ENCODE measurements at regions not wholly inside any gene's neighbourhood (a gene's known extent, or its start where the extent isn't known, plus 50 kb on each side); places are given as distances from the start of the nearest gene placed in this dataset.

- ATAC-seq (no peak), DNase-seq (ENCODE audit: low read depth, low spot score) (no peak)
- in situ Hi-C loops (cut with HindIII; ENCODE audit: low pct_unique_long_range_greater_than_20kb, low sequenced_read_pairs): no loop called here
- intact Hi-C loops (cut with micrococcal nuclease; ENCODE audit: unreplicated experiment): no loop called here
- CTCF ChIA-PET: no interaction called here
- POLR2A ChIA-PET: interaction anchor here (0.7 kb wide), 1 partner anchor 462 kb away, joined by 5 read pairs; no protein-coding TSS in a partner anchor
- Histone ChIP-seq H3K36me3 (ENCODE audit: control insufficient read depth, insufficient read depth, low read length) (no peaks in the 10 kb centered on the region), H3K27me3 (ENCODE audit: control insufficient read depth, insufficient read depth, low read length) (no peaks in the 10 kb centered on the region), H3K4me1 (ENCODE audit: control insufficient read depth, insufficient read depth, low read length) (no peaks in the 10 kb centered on the region), H3K9me3 (ENCODE audit: control insufficient read depth, insufficient read depth, low read depth, low read length) (no peaks in the 10 kb centered on the region), H3K4me3 (ENCODE audit: low read depth in 2 of 2, low read length in 2 of 2) (no peak overlapping the region), H3K27ac (ENCODE audit: low read length) (no peak overlapping the region)
- TF ChIP-seq SIN3A (IDR thresholded peaks at IDR 0.05; ENCODE audit: borderline replicate concordance, insufficient read depth, low read depth, low read length): no peak
- TF ChIP-seq TCF7L2 (IDR thresholded peaks at IDR 0.05; ENCODE audit: low read depth, low read length): no peak
- no peak for TF ChIP-seq REST (IDR thresholded peaks at IDR 0.05; ENCODE audit: insufficient read depth in 1 of 2, low read depth in 2 of 2, low read length in 1 of 2)
- no peak for TF ChIP-seq CTCF (IDR thresholded peaks at IDR 0.05)
- TF ChIP-seq POLR2AphosphoS5 (IDR thresholded peaks at IDR 0.05; ENCODE audit: low read depth, low read length): no peak
- BruUV-seq (replicated peaks): no TSS peak
Measured at GRCh38 chr9:81317223-81317622, 372.1 kb downstream of the TLE1 start.

GRCh38 chr9:81314490-81314889 is 374.9 kb downstream of the TLE1 start:
- intact Hi-C loops (cut with micrococcal nuclease; ENCODE audit: unreplicated experiment): no loop called here
- DNase-seq (ENCODE audit: low read depth, low spot score) (no peak), ATAC-seq (no peak)

More at GRCh38 chr9:81314490-81314889, 374.9 kb downstream of the TLE1 start:
- Histone ChIP-seq H3K9me3 (ENCODE audit: control insufficient read depth, insufficient read depth, low read depth, low read length) (no peaks in the 10 kb centered on the region), H3K27ac (ENCODE audit: low read length) (no peak overlapping the region), H3K27me3 (ENCODE audit: control insufficient read depth, insufficient read depth, low read length) (no peaks in the 10 kb centered on the region), H3K36me3 (ENCODE audit: control insufficient read depth, insufficient read depth, low read length) (no peaks in the 10 kb centered on the region), H3K4me1 (ENCODE audit: control insufficient read depth, insufficient read depth, low read length) (no peaks in the 10 kb centered on the region), H3K4me3 (ENCODE audit: low read depth in 2 of 2, low read length in 2 of 2) (no peak overlapping the region)
- no TSS peak for BruUV-seq (replicated peaks)
- ChIA-PET CTCF (no interaction called here), POLR2A (no interaction called here)
- in situ Hi-C loops (cut with HindIII; ENCODE audit: low pct_unique_long_range_greater_than_20kb, low sequenced_read_pairs): no loop called here
- TF ChIP-seq TCF7L2 (IDR thresholded peaks at IDR 0.05; ENCODE audit: low read depth, low read length) (no peak), POLR2AphosphoS5 (IDR thresholded peaks at IDR 0.05; ENCODE audit: low read depth, low read length) (no peak), CTCF (IDR thresholded peaks at IDR 0.05) (no peak), REST (IDR thresholded peaks at IDR 0.05; ENCODE audit: insufficient read depth in 1 of 2, low read depth in 2 of 2, low read length in 1 of 2) (no peak)

All from Panc1 (cell line).